IPS DF 19.7 (cell line): ENCODE measurements at regions not wholly inside any gene's neighbourhood (a gene's known extent, or its start where the extent isn't known, plus 50 kb on each side); places are given as distances from the start of the nearest gene placed in this dataset.

ENCODE experiments used
- DNase-seq: peaks from one replicate; pipeline ENCODE4 v3.0.0-alpha.2; 2013; ENCODE audit warnings: low read depth, low spot score

DNA sequence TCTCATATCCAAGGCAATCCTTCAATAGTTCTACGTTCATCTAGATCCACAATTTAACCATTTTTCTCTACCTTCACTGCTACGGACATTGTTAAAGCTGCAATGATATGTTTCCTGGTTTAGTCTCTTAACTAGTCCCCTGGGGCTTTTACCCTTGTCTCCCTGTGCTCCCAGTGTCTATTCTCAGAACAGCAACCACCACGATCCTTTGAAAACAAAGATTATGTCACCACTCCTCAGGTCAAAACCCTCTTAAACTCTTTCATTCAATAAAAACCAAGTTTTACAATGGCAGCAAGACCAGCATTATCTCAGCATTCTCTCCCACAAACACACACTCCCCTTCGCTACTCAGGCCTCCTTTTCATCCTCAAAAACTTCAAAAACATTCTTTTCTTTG is 298.2 kb upstream of the CHST9 start:
- no peak for DNase-seq

DNA sequence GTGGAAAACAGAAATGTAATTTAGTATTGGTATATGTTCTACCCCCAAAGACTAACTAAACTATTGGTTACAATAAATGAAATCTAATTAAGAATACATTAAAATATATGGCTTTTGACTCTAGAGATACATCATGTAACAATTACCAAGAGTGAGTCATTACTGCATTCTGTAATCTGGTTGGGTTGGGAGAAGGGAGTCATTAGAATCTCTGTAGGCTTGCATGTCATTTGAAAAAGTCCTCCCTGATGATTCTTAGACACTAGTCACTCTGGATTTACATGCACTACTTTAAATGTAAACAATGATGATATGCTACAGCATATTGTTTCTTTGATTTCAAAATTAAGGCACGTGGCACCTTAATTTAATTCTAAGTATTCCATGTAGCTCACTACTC is 293.4 kb upstream of the CHST9 start:
- no peak for DNase-seq

DNA sequence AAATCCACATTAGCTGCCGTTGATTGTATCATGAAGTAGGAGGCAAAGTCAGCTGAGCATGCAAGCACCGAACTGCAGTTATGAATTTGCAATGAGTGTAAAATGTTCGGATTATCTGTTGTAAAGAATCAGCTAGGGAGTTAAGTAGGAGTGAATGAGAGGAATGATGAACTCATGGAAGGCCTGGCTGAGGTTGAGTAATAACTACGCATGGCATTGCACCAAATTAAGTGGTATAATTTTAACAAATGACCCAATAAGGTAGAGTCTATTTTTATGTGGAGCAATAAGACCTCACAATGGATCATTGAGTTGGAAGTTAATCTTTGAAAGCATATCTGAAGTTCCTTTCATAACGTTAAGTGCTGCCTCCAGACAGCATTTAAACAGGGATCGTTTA is 288.2 kb upstream of the CHST9 start:
- DNase-seq = no peak

DNA sequence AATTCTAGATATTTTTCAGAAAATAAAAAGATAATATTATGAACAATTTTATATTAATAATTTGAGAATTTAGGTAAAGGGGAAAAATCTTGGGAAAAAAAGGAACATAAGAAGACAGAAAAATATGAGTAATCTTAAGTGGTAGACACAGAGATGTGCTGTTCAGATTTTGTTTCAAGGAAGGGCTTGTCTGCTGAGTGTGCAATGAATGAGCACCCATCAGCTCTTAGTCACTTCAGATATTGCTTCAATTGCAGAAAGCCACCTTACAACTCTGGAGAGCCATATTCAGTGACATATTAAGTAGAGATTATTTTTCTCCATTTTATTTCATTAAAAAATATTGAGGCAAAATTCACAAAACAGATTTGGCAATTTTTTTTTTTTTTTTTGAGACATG is 282.0 kb upstream of the CHST9 start:
- DNase-seq = no peak

DNA sequence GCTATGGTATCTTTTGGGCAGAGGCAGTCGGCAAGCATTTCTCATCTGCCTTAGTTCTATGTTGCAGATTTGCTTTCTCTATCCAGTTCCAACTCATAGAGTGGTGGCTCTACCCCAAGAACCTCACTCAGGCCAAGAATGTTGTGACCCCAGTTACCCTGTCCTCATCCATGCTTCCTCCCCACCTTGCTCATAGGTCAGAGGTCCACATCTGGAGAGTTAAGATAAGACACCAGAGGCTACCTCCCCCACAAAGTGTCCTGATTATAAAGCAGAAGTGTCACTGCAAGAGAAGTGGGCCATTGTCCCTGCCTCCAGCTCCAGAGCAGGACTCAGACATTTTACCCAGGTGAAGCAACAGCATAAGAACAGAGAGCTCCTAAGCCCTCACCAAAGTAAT is 276.8 kb upstream of the CHST9 start:
- DNase-seq = no peak

DNA sequence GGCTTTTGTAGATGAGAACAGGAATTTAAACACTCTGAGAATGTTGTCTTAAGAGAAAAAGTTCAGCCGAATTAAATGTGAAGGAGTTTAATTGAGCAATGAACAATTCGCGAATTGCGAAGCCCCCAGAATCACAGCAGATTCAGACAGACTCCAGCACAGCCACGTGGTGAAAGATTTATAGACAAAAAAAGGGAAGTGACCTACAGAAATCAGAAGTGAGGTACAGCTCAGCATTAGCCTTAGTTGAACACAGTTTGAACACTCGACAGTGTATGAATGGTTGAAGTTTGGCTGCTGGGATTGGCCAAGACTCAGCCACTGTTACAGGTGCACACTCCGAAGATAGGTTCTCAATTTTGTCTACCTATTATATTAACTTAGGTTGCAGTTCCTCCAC is 264.0 kb upstream of the CHST9 start:
- DNase-seq = no peak

DNA sequence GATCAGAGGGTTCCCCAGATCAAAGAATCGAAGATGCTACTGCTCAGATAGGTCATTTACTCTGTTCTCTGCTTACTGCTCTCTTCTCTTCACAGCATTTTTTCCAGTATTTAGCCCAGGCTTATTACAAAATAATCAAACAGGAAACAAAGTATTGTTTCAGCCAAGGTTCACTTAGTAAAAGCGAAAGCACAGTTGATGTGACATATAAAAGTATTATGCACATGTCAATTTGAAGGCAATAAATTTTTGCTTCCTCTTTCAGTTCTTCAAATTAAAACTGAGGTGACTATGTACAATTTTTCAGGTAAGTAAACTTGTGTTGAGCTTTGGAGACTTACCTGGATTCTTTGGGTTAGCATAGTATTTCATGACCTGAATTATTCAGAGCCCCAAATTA is 262.8 kb upstream of the CHST9 start:
- no peak for DNase-seq

DNA sequence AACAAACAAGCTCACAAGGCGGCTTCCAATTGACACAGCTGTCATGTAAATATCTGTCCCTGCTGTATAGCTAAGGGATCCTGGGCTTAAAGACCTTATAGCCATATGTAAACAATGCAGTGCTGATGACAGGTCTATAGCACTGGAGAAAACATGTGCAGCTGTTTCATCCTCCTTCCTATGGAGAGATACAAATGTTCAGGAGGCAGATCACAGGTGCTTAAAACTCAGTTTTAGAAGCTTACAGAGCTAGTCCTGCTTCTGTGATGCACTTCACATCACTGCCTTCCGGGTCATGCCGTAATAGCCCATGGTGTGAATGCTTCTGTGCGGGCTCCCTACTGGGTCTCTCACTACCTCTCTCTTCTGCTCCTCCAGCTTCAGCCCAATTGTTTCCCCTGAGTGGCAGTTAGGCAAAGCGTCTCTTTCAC is 262.4 kb upstream of the CHST9 start:
- DNase-seq = no peak

DNA sequence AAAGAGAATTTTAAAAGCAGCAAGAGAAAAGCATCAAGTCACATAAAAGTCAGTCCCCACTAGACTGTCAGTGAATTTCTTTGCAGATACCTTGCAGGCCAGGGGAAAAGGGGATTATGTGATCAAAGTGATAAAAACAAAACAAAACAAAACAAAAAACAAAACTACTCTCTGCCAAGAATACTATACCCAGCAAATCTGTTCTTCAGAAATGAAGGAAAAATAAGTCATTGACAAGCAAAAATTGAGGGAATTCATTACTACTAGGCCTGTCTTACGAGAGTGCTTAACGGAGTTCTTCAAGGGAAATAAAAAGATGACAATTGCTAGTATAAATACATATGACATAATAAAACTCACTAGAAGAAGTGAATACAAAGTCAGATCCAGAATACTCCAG is 245.5 kb upstream of the CHST9 start:
- no peak for DNase-seq

DNA sequence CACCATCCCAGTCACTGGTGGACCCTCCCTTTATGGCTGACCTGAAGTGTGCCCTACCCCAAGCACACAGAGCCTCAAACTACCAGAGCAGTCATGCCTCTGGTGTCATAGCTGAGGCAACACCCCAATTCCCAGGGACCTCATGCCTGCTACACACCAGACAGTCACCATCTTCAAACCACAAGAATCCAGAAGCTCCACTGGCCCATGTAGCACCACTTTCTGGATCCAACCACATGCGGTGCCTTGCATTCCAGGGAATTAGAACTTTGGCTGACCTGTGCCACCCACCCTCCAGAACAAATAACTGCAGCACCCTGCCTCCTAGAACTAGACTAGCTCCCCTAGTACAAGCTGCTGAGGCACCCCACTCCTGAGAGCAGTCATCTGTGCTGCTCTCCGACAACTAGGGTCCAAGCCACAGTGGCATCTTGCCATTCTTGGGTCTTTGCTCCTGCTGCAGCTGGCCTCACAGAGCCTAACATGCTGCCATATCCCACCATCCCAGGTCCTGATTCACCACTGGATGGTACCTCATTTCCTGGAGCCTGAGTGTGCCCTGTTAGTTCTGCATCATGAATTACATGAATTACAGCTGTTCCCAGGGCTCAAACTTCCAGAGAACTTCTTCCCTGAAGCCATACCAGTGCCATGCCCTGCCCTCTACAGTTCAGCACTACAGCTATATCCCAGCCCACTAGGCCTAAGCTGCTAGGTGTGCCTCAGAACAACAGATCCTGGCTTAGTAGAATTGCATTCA is 243.8 kb upstream of the CHST9 start:
- DNase-seq = no peak

DNA sequence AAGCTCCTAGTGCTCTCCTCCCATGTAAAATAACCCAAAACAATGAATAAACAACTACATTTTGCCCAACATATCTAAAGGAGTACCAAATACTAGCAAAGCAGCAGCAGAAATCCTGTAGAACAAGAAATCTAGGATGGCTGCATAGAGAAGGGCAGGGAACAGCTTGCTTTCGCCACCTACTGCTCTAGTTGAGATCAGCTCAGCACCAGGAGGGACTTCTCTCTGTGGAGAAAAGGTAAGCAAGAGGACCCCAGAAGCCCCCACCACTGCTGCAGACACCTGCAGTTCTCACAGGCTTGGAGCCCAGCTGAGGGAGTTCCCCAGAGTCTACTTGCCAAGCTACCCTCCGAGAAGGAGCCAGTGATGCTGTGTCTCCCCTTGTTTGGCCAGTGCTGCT is 243.0 kb upstream of the CHST9 start:
- DNase-seq = no peak

DNA sequence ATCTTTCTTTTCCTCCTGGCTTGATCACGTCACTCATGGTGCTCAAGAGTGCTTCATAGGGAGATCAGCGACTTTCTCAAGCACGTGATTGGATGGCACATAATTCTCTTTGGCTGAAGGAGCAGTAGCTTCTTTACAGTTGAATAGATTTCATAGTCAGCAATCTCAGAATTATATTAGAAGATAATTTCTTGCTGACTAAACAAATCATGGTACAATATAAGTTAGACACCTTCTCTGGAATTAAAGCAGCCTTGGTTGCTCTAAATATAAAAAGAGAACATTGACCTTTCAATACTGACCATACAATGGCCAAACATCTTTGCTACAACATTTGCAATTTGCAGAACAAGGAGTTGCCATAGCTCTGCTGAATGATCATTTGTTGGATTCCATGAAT is 238.5 kb upstream of the CHST9 start:
- no peak for DNase-seq

DNA sequence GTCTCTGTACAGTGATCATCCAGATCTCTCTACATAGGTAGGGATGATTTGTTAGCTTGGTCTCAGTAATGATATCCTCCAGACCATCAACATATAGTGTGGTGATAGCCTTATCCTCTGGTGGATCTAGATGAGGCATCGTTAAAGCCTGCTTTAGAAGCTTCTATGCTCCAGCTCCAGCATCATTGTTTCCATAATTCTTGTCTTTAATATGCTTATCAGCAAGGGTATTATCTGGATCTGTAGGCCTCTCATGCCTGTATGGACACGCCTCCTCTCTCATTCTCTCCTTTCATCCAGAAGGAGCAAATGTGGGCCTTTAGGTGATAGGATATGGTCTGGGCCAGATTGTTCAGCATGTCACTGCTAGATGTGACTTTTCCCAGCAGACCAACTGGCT is 234.5 kb upstream of the CHST9 start:
- DNase-seq = no peak

DNA sequence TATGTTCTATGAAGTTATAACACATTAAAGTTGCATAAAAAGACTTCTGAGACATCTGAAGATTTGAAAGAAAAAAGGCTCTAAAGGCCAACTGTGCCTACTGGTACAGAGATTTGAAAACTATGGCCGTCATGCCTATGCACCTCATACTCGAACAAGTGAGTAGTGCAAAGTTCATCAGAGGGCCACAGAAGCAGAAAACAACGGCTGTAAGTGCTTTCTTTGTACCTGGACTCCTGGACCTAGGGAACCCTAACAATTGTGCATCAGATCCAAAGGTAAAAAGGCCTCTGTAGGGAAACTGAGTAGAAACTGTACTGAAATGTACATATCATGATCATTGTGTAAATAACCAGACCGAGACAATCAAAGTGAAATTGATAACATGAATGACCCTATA is 230.4 kb upstream of the CHST9 start:
- DNase-seq = no peak

DNA sequence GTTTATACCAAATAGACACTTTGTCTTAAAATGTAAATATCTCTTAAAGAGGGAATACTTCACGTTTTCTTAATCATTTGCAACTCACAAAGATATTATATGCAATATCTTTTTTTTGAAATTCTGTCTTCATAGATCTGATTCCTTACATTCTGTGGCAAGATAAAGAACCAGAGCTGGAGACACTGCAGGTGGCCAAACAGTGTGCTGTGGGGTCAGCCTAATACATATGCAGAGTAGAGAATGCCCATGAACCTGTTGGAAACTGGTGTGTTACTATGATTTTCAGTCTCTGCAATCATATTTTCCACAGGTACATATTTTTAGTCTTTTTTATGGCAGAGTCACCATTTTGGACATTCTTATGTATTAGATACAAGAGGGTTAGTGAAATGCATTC is 229.6 kb upstream of the CHST9 start:
- no peak for DNase-seq

DNA sequence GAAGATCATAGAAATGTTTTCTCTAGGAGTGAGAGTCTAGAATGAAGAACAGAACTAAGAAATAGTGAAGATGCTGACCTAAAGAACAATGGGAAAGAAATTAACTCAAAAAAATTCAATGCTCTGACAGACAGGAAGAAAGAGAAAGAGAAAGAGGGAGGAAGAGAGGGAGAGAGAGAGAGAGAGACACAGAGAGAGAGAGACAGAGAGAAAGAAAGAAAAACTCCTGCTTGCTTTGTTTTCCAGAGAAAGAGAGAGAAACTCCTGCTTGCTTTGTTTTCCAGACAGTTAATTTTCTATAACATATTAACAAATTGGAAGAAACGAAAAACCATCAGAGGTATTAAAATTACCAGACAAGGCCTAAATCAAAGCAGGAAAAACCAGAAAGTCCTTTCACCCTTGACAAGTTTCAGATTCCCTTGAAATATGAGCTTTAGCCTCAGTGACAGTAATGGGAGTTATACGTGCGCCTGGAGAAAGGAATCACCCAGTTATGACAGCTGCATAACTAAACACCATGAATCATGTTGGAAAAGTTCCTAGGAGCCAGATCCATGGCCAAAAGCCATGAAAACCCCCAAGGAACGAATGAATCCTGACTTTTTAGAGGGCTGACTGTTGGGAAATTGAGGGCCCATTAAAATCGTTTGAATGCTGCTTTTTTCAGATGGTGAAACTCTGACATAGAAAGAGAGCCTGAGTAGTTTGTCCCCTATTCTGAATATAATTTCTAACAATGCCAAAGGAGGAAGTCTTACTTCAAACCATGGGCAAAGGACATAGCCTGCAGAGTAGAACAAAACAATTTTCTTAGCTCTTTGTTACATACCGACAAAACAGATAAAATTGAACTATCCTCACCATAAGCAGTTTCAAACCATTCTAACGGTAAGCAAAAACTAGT is 228.6 kb upstream of the CHST9 start:
- DNase-seq = no peak

DNA sequence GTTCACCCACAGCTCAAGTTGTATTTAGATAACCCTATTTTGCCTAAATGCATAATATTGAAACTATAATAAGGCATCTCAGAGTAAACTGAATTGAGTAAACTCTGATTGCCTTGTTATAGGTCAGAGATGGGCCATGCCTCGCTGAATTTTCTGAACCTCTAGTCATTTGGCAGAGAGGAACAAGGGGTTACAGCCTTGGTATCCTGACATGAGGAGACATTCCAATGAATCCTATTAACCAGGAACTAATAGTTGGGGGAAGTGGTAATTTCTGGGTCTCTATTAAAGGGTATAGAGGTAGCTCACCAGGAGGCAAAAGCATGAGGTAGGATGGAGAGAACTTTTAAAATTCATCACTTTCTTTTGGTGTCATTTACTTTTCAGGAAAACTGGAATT is 227.4 kb upstream of the CHST9 start:
- no peak for DNase-seq

DNA sequence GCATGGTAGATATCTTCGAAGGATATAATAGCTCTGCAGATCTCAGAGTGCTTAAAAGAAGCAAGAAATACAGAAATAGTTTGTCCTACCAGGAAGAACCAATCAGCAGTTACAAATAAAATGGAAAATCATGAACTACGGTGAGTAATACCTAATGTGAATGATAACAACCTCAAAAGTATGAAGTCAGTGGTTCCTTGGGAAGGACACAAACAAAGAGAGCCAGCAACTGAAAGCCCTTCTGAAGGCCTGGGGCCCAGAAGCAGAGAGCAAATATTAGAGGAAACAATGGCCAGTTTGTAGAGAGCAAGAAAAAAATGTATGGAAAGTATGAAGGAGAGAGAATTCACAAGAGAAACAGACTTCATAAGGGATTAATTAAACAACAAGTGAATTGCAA is 226.8 kb upstream of the CHST9 start:
- no peak for DNase-seq

DNA sequence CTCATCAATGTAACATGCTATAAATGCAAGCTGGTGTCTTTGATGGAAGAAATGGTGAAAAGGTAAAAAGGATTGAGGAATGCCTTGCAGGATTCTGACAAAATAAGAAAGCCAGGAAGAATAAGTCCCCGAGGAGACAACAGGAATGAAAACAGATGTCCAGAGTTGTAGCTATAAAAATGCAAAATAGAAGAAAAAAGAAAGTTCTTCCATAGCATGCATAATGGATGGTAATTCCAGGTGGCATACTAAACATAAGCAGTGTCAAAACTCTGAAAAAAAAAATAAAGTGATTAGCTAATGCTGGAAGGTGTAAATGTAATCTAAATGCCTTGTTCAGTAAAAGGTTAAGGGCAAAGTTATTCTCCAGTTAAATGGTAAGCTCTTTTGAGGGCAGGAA is 225.9 kb upstream of the CHST9 start:
- no peak for DNase-seq

DNA sequence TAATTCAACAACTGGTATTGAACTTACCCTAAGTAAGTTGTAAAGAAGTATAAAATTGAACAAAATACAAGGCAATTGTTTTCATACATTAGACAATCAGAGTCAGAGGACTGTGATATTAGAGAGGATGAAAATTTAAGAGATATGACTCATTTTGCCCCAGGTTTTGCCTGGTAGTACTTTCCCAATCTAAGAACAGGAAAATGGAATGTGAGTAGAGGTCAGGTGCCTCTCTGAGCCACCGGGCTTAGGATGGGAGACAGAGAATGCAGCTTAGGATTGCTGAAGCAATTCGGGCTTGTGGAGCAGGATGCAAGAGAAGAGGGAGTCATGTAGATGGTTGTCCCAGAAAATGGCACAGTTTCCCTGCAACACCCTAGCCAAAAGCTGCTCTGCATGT is 219.7 kb upstream of the CHST9 start:
- no peak for DNase-seq

DNA sequence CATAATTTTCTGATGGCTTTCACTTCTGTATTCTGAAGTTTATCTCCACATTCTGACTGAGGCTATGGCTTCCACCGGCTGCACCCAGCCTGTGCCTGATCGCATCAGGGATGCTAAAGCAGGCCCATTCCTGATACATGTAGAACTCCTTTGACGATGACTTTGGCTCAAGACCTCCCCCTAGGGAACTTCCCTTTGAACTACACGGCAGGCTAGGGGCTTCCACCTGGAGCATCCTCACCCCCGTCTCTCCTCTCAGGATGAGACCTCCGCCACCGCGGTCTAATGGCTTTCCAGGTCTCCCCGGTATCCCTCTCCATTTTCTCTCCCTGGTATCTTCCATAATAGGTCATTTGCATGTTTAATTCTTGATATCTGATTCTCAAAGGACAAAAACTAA is 214.9 kb upstream of the CHST9 start:
- peak; percentile 52 for DNase-seq

DNA sequence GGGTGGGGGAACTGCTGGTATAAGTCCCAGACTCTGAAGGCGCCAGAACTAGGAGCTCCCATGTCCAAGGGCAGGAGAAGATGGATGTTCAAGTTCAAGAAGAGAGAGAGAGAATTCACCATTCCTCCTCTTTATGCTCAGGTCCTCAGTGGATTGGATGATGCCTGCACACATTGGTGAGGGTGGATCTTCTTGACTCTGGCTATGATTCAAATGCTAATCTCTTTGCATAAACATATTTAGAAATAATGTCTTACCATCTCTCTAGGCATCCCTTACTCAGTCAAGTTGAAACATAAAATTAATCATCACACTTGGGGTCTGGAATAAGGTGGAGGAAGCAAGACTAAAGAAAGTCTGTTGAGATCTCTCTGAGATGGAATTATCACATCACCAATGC is 210.6 kb upstream of the CHST9 start:
- DNase-seq = no peak

DNA sequence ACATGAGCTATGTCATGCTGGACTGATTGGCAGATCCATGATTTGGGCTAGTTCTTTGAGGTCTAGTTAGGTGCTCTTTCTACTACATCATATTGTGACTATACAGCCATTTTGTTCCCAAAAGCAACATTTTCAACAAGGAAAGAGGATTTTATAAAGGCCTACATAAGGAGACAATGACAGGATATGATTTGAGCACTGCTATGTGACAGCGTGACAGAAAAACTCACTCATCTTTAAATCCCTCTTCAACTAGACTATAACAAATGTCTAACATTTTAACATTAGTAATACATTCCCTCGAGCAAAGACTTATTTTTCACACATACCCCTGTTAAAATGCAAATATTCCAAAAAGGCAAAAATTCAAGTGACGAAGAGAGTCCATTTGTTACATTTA is 209.6 kb upstream of the CHST9 start:
- DNase-seq = no peak
